ENCODE measurements at regions not wholly inside any gene's neighbourhood (a gene's known extent, or its start where the extent isn't known, plus 50 kb on each side); places are given as distances from the start of the nearest gene placed in this dataset.

DNA sequence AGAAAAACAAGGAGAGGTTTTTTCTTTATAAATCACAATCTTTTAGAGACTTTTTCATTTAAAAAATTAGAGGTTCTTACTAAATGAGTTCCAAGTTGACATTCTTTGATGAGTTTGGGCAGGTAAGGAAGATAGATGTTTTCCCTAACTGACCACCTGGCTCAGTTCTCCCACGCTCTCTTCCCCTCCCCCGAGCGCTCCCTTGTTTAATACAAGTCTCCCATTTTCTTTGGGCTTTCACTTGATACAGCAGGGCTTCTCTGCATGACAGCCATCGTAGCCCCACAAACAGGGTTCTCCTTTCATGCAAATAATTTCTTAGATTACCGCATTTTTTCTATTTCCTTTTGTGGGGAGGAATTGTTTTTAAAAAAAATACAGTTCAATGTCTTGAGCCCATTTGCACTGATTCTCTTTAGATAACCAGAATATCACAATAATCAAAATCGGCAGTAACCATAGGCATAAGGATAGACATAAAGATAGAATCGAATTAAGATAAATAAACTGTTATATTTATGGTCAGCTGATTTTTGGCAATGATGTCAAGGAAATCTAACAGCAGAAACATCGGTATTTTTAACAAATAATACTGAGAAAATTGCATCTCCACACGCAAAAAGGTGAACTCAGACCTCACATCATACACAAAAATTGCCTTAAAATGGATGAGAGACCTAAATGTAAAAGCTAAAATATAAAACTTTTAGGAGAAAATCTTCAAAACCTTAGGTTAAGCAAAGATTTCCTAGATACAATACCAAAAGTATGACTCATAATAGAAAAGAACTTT, 325.4 kb downstream of the PIK3R1 start:
- DNase-seq (ENCODE audit: low read depth): no peak
- TF ChIP-seq, protein P1, sequence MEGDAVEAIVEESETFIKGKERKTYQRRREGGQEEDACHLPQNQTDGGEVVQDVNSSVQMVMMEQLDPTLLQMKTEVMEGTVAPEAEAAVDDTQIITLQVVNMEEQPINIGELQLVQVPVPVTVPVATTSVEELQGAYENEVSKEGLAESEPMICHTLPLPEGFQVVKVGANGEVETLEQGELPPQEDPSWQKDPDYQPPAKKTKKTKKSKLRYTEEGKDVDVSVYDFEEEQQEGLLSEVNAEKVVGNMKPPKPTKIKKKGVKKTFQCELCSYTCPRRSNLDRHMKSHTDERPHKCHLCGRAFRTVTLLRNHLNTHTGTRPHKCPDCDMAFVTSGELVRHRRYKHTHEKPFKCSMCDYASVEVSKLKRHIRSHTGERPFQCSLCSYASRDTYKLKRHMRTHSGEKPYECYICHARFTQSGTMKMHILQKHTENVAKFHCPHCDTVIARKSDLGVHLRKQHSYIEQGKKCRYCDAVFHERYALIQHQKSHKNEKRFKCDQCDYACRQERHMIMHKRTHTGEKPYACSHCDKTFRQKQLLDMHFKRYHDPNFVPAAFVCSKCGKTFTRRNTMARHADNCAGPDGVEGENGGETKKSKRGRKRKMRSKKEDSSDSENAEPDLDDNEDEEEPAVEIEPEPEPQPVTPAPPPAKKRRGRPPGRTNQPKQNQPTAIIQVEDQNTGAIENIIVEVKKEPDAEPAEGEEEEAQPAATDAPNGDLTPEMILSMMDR (IDR thresholded peaks at IDR 0.05; ENCODE audit: low read depth, low read length): no peak
- TF ChIP-seq MYC (IDR thresholded peaks at IDR 0.05; ENCODE audit: low read depth, low read length) (no peak), POLR2A (IDR thresholded peaks at IDR 0.05; ENCODE audit: extremely low read depth, insufficient read length) (no peak)
- TF ChIP-seq, protein P2, sequence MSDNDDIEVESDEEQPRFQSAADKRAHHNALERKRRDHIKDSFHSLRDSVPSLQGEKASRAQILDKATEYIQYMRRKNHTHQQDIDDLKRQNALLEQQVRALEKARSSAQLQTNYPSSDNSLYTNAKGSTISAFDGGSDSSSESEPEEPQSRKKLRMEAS (IDR thresholded peaks at IDR 0.05; ENCODE audit: low read depth, low read length): no peak
- H3K4me3 ChIP-seq (ENCODE audit: low read depth, low read length): no peak overlapping the region

DNA sequence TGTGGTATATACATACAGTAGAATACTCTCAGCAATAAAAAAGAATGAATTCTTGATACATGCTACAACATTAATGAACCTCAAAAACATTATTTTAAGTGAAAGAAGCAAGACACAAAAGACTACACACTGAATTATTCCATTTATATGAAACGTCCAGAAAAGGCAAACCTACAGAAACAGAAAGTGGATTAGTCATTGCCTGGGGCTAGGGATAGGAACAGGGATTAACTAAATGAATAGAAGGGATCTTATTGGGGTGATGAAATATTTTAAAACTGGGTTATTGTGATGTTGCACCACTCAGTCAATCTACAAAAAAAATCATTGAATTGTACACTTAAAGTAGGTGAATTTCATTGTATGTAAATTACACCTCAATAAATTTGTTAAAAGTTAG, 326.7 kb downstream of the PIK3R1 start:
- no peak overlapping the region for H3K4me3 ChIP-seq (ENCODE audit: low read depth, low read length)
- DNase-seq (ENCODE audit: low read depth): no peak
- TF ChIP-seq, protein P1 (IDR thresholded peaks at IDR 0.05; ENCODE audit: low read depth, low read length): no peak
- no peak for TF ChIP-seq POLR2A (IDR thresholded peaks at IDR 0.05; ENCODE audit: extremely low read depth, insufficient read length)
- TF ChIP-seq, protein P2 (IDR thresholded peaks at IDR 0.05; ENCODE audit: low read depth, low read length): no peak
- TF ChIP-seq MYC (IDR thresholded peaks at IDR 0.05; ENCODE audit: low read depth, low read length): no peak

DNA sequence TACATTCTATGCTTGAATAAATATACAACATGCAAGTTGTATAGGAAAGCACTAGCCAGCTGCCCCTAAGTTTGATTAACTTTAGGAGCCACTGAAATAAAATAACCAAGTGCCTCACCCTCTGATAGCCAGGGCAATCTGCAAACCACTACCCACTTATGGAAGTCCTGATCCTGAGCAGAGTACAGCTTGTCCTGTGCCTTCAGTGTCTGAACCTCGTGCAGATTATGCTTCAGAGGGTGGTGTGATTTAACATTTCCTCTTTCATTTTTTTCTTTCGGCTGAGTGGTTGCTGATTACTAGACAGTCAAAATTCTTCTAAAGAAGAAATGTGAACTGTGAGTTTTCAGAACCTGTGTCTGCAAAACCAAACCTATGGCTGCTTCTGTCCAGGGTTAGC, 327.7 kb downstream of the PIK3R1 start:
- no peak for DNase-seq (ENCODE audit: low read depth)
- H3K4me3 ChIP-seq (ENCODE audit: low read depth, low read length): no peak overlapping the region
- TF ChIP-seq, protein P1 (IDR thresholded peaks at IDR 0.05; ENCODE audit: low read depth, low read length): no peak
- no peak for TF ChIP-seq MYC (IDR thresholded peaks at IDR 0.05; ENCODE audit: low read depth, low read length)
- TF ChIP-seq, protein P2 (IDR thresholded peaks at IDR 0.05; ENCODE audit: low read depth, low read length): no peak
- no peak for TF ChIP-seq POLR2A (IDR thresholded peaks at IDR 0.05; ENCODE audit: extremely low read depth, insufficient read length)

DNA sequence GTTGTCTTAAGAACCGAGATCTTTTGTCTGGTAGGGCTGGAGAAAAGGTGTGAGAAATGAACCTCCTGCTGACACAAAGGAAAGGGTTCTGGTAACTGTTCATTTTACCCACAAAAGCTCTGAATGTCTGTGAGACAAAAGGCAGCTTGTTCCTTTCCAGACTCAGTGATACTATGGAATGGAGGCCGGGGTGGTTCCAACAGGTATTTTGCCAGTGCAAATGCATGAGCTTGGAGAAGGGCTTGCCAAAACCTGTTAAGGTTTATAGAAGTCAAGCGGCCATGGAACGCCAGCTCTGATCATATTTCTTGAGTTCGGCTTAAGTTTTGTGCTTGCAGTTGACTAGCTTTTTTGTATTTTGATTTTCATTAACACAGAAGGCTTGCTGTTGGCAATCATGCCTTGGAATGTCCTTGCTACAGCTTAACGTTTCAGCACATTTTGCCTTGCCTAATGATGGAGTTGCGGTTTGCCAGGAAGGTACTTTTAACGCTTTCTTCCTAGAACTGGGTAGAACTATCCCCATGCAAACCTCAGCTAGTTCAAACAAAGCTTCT, 328.6 kb downstream of the PIK3R1 start:
- H3K4me3 ChIP-seq (ENCODE audit: low read depth, low read length): no peak overlapping the region
- TF ChIP-seq, protein P1 (IDR thresholded peaks at IDR 0.05; ENCODE audit: low read depth, low read length): no peak
- TF ChIP-seq MYC (IDR thresholded peaks at IDR 0.05; ENCODE audit: low read depth, low read length) (no peak), POLR2A (IDR thresholded peaks at IDR 0.05; ENCODE audit: extremely low read depth, insufficient read length) (no peak)
- TF ChIP-seq, protein P2 (IDR thresholded peaks at IDR 0.05; ENCODE audit: low read depth, low read length): no peak
- no peak for DNase-seq (ENCODE audit: low read depth)

DNA sequence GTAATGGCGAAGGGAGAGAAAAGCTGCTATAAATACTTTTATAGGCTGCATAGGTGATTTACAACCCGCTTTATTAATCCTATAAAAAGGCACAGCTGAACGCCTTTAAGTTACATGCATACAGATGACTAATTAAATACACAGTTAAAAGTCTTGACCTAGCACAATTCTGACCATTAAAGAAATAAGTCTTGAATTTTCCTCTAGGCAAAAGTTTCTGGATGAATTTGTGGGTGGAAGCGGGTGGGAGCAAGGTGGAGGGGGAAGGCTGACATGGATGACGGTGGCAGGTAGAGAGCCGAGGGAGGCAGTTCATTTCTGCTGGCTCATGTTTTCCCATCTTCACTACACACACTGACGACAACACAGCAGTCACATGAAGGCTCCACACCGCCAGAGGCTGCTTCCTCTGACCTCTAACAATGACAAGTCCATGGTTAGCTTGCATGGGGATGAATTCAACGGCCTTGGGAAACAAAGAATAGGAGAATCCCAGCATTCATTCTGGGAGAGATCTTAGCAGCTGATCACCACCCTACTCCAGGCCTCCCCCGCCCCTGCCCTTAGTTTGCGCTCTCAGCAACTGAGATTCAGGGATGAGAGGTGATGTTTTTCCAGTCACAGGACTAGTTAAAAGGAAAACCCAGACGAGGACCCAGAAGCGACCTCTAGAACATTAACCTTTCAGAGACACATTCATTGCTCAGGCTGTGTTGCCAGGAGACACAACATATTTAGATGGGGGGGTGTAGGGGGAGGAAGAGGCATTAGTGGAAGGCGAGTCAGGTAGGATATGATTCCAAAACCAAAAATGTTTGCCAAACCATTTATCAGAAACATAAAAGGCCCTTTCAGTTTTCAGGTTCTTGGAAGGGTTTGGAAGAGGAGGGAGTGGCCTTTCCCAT, 329.3 kb downstream of the PIK3R1 start:
- no peak overlapping the region for H3K4me3 ChIP-seq (ENCODE audit: low read depth, low read length)
- no peak for DNase-seq (ENCODE audit: low read depth)

More for the DNA sequence above, 329.3 kb downstream of the PIK3R1 start:
- TF ChIP-seq, protein P2 (IDR thresholded peaks at IDR 0.05; ENCODE audit: low read depth, low read length): no peak
- TF ChIP-seq POLR2A (IDR thresholded peaks at IDR 0.05; ENCODE audit: extremely low read depth, insufficient read length) (no peak), MYC (IDR thresholded peaks at IDR 0.05; ENCODE audit: low read depth, low read length) (no peak)
- TF ChIP-seq, protein P1 (IDR thresholded peaks at IDR 0.05; ENCODE audit: low read depth, low read length): no peak
